Adrenal gland (tissue), 5 donors: ENCODE measurements at regions not wholly inside any gene's neighbourhood (a gene's known extent, or its start where the extent isn't known, plus 50 kb on each side); places are given as distances from the start of the nearest gene placed in this dataset.

Source experiments
- POLR2A ChIP-seq, 2 donors: fragments of 450-650 bp; IDR thresholded peaks; one replicate each; pipeline ENCODE4 v1.6.1; 2017; ENCODE audit warnings: antibody characterized with exemption in 2 of 2, mild to moderate bottlenecking in 2 of 2, moderate library complexity in 1 of 2
- TF ChIP-seq, protein P1 (sequence below), 6 experiments: fragments of 450-650 bp in 4 of 6; fragments of 200-600 bp in 2 of 6; sonication (generic) in 1 of 6; IDR thresholded peaks; 1 replicate in 5 of 6; 2 replicates in 1 of 6; pipeline versions ENCODE4 v1.5.1 to v1.8.0; 2016 to 2021; ENCODE audit warnings: antibody characterized with exemption in 6 of 6, mild to moderate bottlenecking in 2 of 6, moderate library complexity in 1 of 6
- donor health status: DM: no; HTN: no; CAD: no.

DNA sequence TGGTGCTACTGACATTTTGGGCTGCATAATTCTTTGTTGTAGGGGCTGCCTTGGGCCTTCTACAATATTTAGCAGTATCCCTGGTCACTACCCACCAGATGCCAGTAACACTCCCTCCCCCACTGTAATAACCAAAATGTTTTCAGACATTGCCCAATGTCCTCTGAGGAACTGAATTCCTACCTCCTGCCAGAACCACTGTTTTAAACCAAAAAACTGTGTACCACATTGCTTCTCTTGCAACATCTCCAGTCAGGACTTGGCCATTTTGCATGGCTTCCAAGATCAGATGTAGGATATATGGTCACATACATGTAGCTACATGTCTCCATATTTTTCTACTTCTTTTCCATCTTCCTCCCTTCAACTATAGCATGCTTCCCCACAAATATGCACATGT is 97.4 kb upstream of the IFNGR1 start:
- no peak for TF ChIP-seq POLR2A (IDR thresholded peaks at IDR 0.05)
- TF ChIP-seq, protein P1, sequence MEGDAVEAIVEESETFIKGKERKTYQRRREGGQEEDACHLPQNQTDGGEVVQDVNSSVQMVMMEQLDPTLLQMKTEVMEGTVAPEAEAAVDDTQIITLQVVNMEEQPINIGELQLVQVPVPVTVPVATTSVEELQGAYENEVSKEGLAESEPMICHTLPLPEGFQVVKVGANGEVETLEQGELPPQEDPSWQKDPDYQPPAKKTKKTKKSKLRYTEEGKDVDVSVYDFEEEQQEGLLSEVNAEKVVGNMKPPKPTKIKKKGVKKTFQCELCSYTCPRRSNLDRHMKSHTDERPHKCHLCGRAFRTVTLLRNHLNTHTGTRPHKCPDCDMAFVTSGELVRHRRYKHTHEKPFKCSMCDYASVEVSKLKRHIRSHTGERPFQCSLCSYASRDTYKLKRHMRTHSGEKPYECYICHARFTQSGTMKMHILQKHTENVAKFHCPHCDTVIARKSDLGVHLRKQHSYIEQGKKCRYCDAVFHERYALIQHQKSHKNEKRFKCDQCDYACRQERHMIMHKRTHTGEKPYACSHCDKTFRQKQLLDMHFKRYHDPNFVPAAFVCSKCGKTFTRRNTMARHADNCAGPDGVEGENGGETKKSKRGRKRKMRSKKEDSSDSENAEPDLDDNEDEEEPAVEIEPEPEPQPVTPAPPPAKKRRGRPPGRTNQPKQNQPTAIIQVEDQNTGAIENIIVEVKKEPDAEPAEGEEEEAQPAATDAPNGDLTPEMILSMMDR (IDR thresholded peaks at IDR 0.05): no peak
